Fibroblast of pulmonary artery (primary cell): ENCODE measurements at regions not wholly inside any gene's neighbourhood (a gene's known extent, or its start where the extent isn't known, plus 50 kb on each side); places are given as distances from the start of the nearest gene placed in this dataset.

Experiments used
- DNase-seq: peaks from one replicate; pipeline ENCODE4 v3.0.0-alpha.2; 2010; ENCODE audit warnings: low read depth
- H3K4me3 ChIP-seq: replicated peaks from 2 replicates; pipeline ENCODE4 v1.5.1; 2011; ENCODE audit warnings: low read depth, mild to moderate bottlenecking, control low read depth, low read length, moderate library complexity
- CTCF ChIP-seq: IDR thresholded peaks from 2 replicates; pipeline ENCODE4 v1.5.1; 2011; ENCODE audit warnings: mild to moderate bottlenecking, control low read depth, low read length, inconsistent platforms; ENCODE audit errors: missing control alignments

GRCh38 chr6:168719901-168720300 lies 278.9 kb downstream of the SMOC2 start:
- no peak for TF ChIP-seq CTCF
- DNase-seq: no peak
- no peak overlapping the region for H3K4me3 ChIP-seq

- H3K4me3 ChIP-seq: no peak overlapping the region
- no peak for TF ChIP-seq CTCF
- no peak for DNase-seq
These were observed 278.0 kb downstream of the SMOC2 start for GRCh38 chr6:168718821-168719475.
